K562 (cell line): ENCODE measurements at regions not wholly inside any gene's neighbourhood (a gene's known extent, or its start where the extent isn't known, plus 50 kb on each side); places are given as distances from the start of the nearest gene placed in this dataset.

Source experiments
- ATAC-seq: fragments of 200-7000 bp; cut with Tn5 transposase; 3 replicates; pipeline ENCODE4 v1.9.1; 2020; ENCODE audit warnings: moderate library complexity
- BruUV-seq: library from RNA; stranded (reverse); fragments of 400-500 nt; replicated peaks from 2 replicates; lab custom pipeline; 2021; lab: Mats Ljungman, UMichigan
- CTCF ChIA-PET: fragments of 300-600 bp; formaldehyde crosslinking; extraction: SDS; loops from one replicate; lab custom pipeline; 2021; ENCODE audit warnings: low intra/inter-chr PET ratio; lab: Yijun Ruan, JAX
- POLR2A ChIA-PET: fragments of 300-600, 350-650 bp; sonication (Branson Sonifier 250); formaldehyde crosslinking; extraction: SDS; loops from one replicate; lab custom pipeline; 2021; ENCODE audit warnings: antibody characterized with exemption, inconsistent platforms; lab: Yijun Ruan, JAX
- DNase-seq, 4 experiments: peaks; one replicate each; pipeline versions ENCODE4 v3.0.0 to v3.0.0-alpha.2; 2011 to 2018; ENCODE audit warnings: low spot score in 3 of 4, mixed read lengths in 3 of 4; ENCODE audit errors: extremely low read depth in 1 of 4
- FAIRE-seq: peaks from 2 replicates; lab custom pipeline; 2011; peaks lifted over from hg19 to GRCh38; lab: Jason Lieb, UNC
- H2AFZ ChIP-seq: 2 replicates; pipeline ENCODE4 v1.6.0; 2011; ENCODE audit warnings: low read depth, low read length, control low read depth, inconsistent platforms
- H3K27ac ChIP-seq: fragments of 200-600 bp; 3 replicates; pipeline ENCODE4 v1.8.0; 2011; ENCODE audit warnings: low read depth, mild to moderate bottlenecking, control low read depth, inconsistent platforms, low read length, moderate library complexity, mixed read lengths; ENCODE audit errors: extremely low read depth
- H3K27me3 ChIP-seq, 2 experiments: fragments of 300-600 bp in 1 of 2; 2 replicates in 1 of 2; 3 replicates in 1 of 2; pipeline versions ENCODE4 v1.6.0 to v1.8.0; 2011; ENCODE audit warnings: inconsistent platforms in 2 of 2, low read length in 2 of 2, mild to moderate bottlenecking in 1 of 2, mixed read lengths in 1 of 2, moderate library complexity in 1 of 2; ENCODE audit not compliant: control insufficient read depth in 2 of 2, insufficient read depth in 2 of 2
- H3K36me3 ChIP-seq: fragments of 300-600 bp; 3 replicates; pipeline ENCODE4 v1.8.0; 2011; ENCODE audit warnings: mild to moderate bottlenecking, low read length, inconsistent platforms; ENCODE audit not compliant: control insufficient read depth, insufficient read depth
- H3K4me1 ChIP-seq, 2 experiments: fragments of 200-600 bp in 1 of 2; replicated peaks in 1 of 2; 2 replicates in 1 of 2; 3 replicates in 1 of 2; pipeline versions ENCODE4 v1.5.1 to v1.8.0; 2011; ENCODE audit warnings: inconsistent platforms in 2 of 2, low read length in 2 of 2, mild to moderate bottlenecking in 1 of 2, mixed read lengths in 1 of 2, moderate library complexity in 1 of 2; ENCODE audit not compliant: control insufficient read depth in 2 of 2, insufficient read depth in 2 of 2
- H3K4me2 ChIP-seq: 2 replicates; pipeline ENCODE4 v1.6.1; 2011; ENCODE audit warnings: low read length, control low read depth, inconsistent platforms, mixed read lengths; ENCODE audit not compliant: insufficient read depth
- H3K4me3 ChIP-seq: fragments of 200-600 bp; sonication (generic), shearing (Covaris generic); 2 replicates; pipeline ENCODE4 v1.5.1; 2016; ENCODE audit warnings: control low read depth, inconsistent platforms
- H3K79me2 ChIP-seq: fragments of 200-600 bp; 3 replicates; pipeline ENCODE4 v1.8.0; 2011; ENCODE audit warnings: low read length, inconsistent platforms; ENCODE audit not compliant: control insufficient read depth, insufficient read depth
- H3K9ac ChIP-seq, 2 experiments: 2 replicates each; pipeline versions ENCODE4 v1.6.0 to v1.6.1; 2011; ENCODE audit warnings: low read depth in 2 of 2, low read length in 2 of 2, control low read depth in 1 of 2, inconsistent platforms in 1 of 2, mild to moderate bottlenecking in 1 of 2, mixed read lengths in 1 of 2; ENCODE audit not compliant: insufficient read depth in 1 of 2
- H3K9me1 ChIP-seq: one replicate; pipeline ENCODE4 v1.6.0; 2011; ENCODE audit warnings: inconsistent platforms, mild to moderate bottlenecking, low read length, moderate library complexity; ENCODE audit not compliant: control insufficient read depth, insufficient read depth
- H3K9me3 ChIP-seq: replicated peaks from 2 replicates; pipeline ENCODE4 v1.5.1; 2011; ENCODE audit warnings: low read depth, low read length, inconsistent platforms; ENCODE audit not compliant: control insufficient read depth, insufficient read depth
- H4K20me1 ChIP-seq: replicated peaks from 2 replicates; pipeline ENCODE4 v1.6.1; 2011; ENCODE audit warnings: low read length, inconsistent platforms, mixed read lengths; ENCODE audit not compliant: control insufficient read depth, insufficient read depth
- CGGBP1 ChIP-seq: fragments of 250-450 bp; sonication (Bioruptor Pico); IDR thresholded peaks from 2 replicates; pipeline ENCODE4 v1.9.0; 2021; ENCODE audit warnings: mild to moderate bottlenecking
- MTA1 ChIP-seq: fragments of 450-650 bp; IDR thresholded peaks from 2 replicates; pipeline ENCODE4 v1.6.1; 2017; ENCODE audit warnings: borderline replicate concordance
- NBN ChIP-seq: fragments of 450-650 bp; IDR thresholded peaks from 2 replicates; pipeline ENCODE4 v1.6.1; 2016; ENCODE audit warnings: low read depth, mild to moderate bottlenecking
- NFIX ChIP-seq: fragments of 250-450 bp; sonication (Bioruptor Pico); IDR thresholded peaks from 2 replicates; pipeline ENCODE4 v1.4.0; 2020; ENCODE audit warnings: low read depth, mild to moderate bottlenecking, moderate library complexity
- NRF1 ChIP-seq, 2 experiments: fragments of 450-650 bp; IDR thresholded peaks in 1 of 2; conservative IDR thresholded peaks in 1 of 2; 2 replicates each; pipeline ENCODE4 v1.6.1; 2014; ENCODE audit warnings: mild to moderate bottlenecking in 2 of 2
- PREB ChIP-seq: sonication (generic); formaldehyde crosslinking; IDR thresholded peaks from 2 replicates; pipeline ENCODE4 v1.8.1; 2023; ENCODE audit warnings: mild to moderate bottlenecking, missing genetic modification reagents
- ZNF561 ChIP-seq: fragments of 450-650 bp; formaldehyde crosslinking; conservative IDR thresholded peaks from 2 replicates; pipeline ENCODE4 v1.4.0; 2020; ENCODE audit warnings: mild to moderate bottlenecking, moderate library complexity
- WGBS: fragments of 100-300 bp; shearing (Covaris generic); methylation state at CpG from one replicate; pipeline ENCODE4 v1.1.6; 2016; ENCODE audit warnings: low coverage, mixed read lengths; ENCODE audit not compliant: insufficient coverage; ENCODE audit errors: missing lambda C conversion rate; 5-methylcytosine and 5-hydroxymethylcytosine counted together
- in situ Hi-C: fragments of 300-500 bp; cut with MboI; formaldehyde crosslinking; loops from 4 replicates; pipeline ENCODE4 v1.15.0; 2018; ENCODE audit warnings: inconsistent platforms, mixed read lengths
- intact Hi-C: fragments of 100-400 bp; cut with micrococcal nuclease; formaldehyde crosslinking; loops from 2 replicates; pipeline ENCODE4 v1.14.2; 2022

- no peaks in the 10 kb centered on the region for H3K4me1 ChIP-seq
- H3K27ac ChIP-seq: no peak overlapping the region
- no peaks in the 10 kb centered on the region for H4K20me1 ChIP-seq
- ChIA-PET POLR2A (interaction anchor here (0.6 to 0.7 kb wide), 3 partner anchors 12 to 603 kb away, joined by 3 to 4 read pairs (median 4); no protein-coding TSS in a partner anchor), CTCF (no interaction called here)
- H3K4me2 ChIP-seq: no peak overlapping the region
- no peak overlapping the region for H3K9ac ChIP-seq
- H3K4me3 ChIP-seq: no peak overlapping the region
- 0% methylated on average over 2 of the region's 2 CpGs for WGBS
- in situ Hi-C loops (no loop called here), intact Hi-C loops (no loop called here)
- no peak for DNase-seq
- H3K9me1 ChIP-seq: no peaks in the 10 kb centered on the region
- H3K27me3 ChIP-seq: peaks cover 0 to 29% of the 10 kb centered on the region in 2 experiments; a peak in 2 of 5 replicates
- H3K79me2 ChIP-seq: no peaks in the 10 kb centered on the region
- no peaks in the 10 kb centered on the region for H3K9me3 ChIP-seq
- ATAC-seq: no peak
- BruUV-seq: no TSS peak
- no peak for FAIRE-seq
- no peak for TF ChIP-seq CGGBP1 (CRISPR knock-in tag)
- TF ChIP-seq PREB (CRISPR knock-in tag): no peak
- no peaks in the 10 kb centered on the region for H3K36me3 ChIP-seq
- H2AFZ ChIP-seq: no peak overlapping the region
Observed at GRCh38 chr1:108046026-108046425, 81.0 kb upstream of the VAV3 start.

- Histone ChIP-seq H3K4me1 (no peaks in the 10 kb centered on the region), H3K9me1 (no peaks in the 10 kb centered on the region), H2AFZ (no peak overlapping the region), H3K4me3 (no peak overlapping the region), H3K4me2 (no peak overlapping the region), H3K79me2 (no peaks in the 10 kb centered on the region), H4K20me1 (no peaks in the 10 kb centered on the region), H3K27me3 (peaks cover 0 to 31% of the 10 kb centered on the region in 2 experiments; a peak in 2 of 5 replicates), H3K27ac (no peak overlapping the region), H3K36me3 (no peaks in the 10 kb centered on the region), H3K9me3 (no peaks in the 10 kb centered on the region), H3K9ac (no peak overlapping the region)
- in situ Hi-C loops (no loop called here), intact Hi-C loops (no loop called here)
- FAIRE-seq: no peak
- ChIA-PET POLR2A (interaction anchor here (0.6 to 0.7 kb wide), 3 partner anchors 12 to 604 kb away, joined by 3 to 4 read pairs (median 4); no protein-coding TSS in a partner anchor), CTCF (no interaction called here)
- 4% methylated on average over 7 of the region's 7 CpGs for WGBS
- TF ChIP-seq NBN (no peak), NFIX (CRISPR knock-in tag) (no peak), NRF1 (conservative IDR thresholded peaks at IDR 0.05 in 1 of 2, IDR thresholded peaks at IDR 0.05 in 1 of 2) (no peak), ZNF561 (CRISPR knock-in tag) (no peak), MTA1 (no peak)
- ATAC-seq: no peak
- no peak for DNase-seq
- BruUV-seq: no TSS peak
Observed at GRCh38 chr1:108045460-108045859, 80.5 kb upstream of the VAV3 start.
